Activated CD4-positive, alpha-beta T cell treated with anti-CD3 and anti-CD28 coated beads, Interleukin-2, amount 10 ng/mL, durations not matched to agents 24 days and 14 days (primary cell): ENCODE measurements at regions not wholly inside any gene's neighbourhood (a gene's known extent, or its start where the extent isn't known, plus 50 kb on each side); places are given as distances from the start of the nearest gene placed in this dataset.

Source experiments
- DNase-seq: peaks from one replicate; pipeline ENCODE4 v3.0.0; 2022
- H3K27ac Mint-ChIP-seq: one replicate; pipeline ENCODE4 v1.8.0; 2022; ENCODE audit warnings: mild to moderate bottlenecking, mixed read lengths
- H3K27me3 Mint-ChIP-seq: one replicate; pipeline ENCODE4 v1.8.0; 2022; ENCODE audit warnings: mixed read lengths
- H3K36me3 Mint-ChIP-seq: one replicate; pipeline ENCODE4 v1.8.0; 2022; ENCODE audit warnings: low read depth, mild to moderate bottlenecking, mixed read lengths
- H3K4me1 Mint-ChIP-seq: one replicate; pipeline ENCODE4 v1.8.0; 2021; ENCODE audit warnings: mixed read lengths
- H3K4me3 Mint-ChIP-seq: one replicate; pipeline ENCODE4 v1.8.0; 2022; ENCODE audit warnings: mild to moderate bottlenecking, moderate library complexity, mixed read lengths
- H3K9me3 Mint-ChIP-seq: one replicate; pipeline ENCODE4 v1.8.0; 2021; ENCODE audit warnings: mixed read lengths
- intact Hi-C: fragments of 100-400 bp; cut with micrococcal nuclease; formaldehyde crosslinking; loops from one replicate; pipeline ENCODE4 v1.15.1; 2023

- Mint-ChIP-seq H3K9me3 (peaks cover 7% of the 10 kb centered on the region), H3K4me3 (no peak overlapping the region)
- no peak for DNase-seq
Measured at GRCh38 chr5:33037076-33037475, 326.0 kb downstream of the NPR3 start.

GRCh38 chr5:33041586-33041985, 330.5 kb downstream of the NPR3 start:
- peaks cover 7% of the 10 kb centered on the region for H3K9me3 Mint-ChIP-seq
- H3K4me3 Mint-ChIP-seq, result no peak overlapping the region
- no peaks in the 10 kb centered on the region for H3K4me1 Mint-ChIP-seq
- intact Hi-C loops, result no loop called here
- H3K27me3 Mint-ChIP-seq, result no peaks in the 10 kb centered on the region
- no peak overlapping the region for H3K27ac Mint-ChIP-seq
- no peak for DNase-seq
- no peaks in the 10 kb centered on the region for H3K36me3 Mint-ChIP-seq

More at GRCh38 chr5:33037076-33037475, 326.0 kb downstream of the NPR3 start:
- Mint-ChIP-seq H3K27me3 (no peaks in the 10 kb centered on the region), H3K27ac (no peak overlapping the region), H3K36me3 (no peaks in the 10 kb centered on the region), H3K4me1 (no peaks in the 10 kb centered on the region)
- intact Hi-C loops, result no loop called here

- intact Hi-C loops, result no loop called here
- H3K4me3 Mint-ChIP-seq, result no peak overlapping the region
Measured at GRCh38 chr5:33043343-33043997, 332.3 kb downstream of the NPR3 start.

GRCh38 chr5:33046091-33046490, 335.0 kb downstream of the NPR3 start:
- no peak overlapping the region for H3K4me3 Mint-ChIP-seq
- H3K9me3 Mint-ChIP-seq, result peaks cover 4% of the 10 kb centered on the region
- DNase-seq, result no peak
- H3K27me3 Mint-ChIP-seq, result no peaks in the 10 kb centered on the region
- intact Hi-C loops, result no loop called here
- H3K4me1 Mint-ChIP-seq, result no peaks in the 10 kb centered on the region
- no peaks in the 10 kb centered on the region for H3K36me3 Mint-ChIP-seq
- H3K27ac Mint-ChIP-seq, result no peak overlapping the region

More at GRCh38 chr5:33043343-33043997, 332.3 kb downstream of the NPR3 start:
- no peaks in the 10 kb centered on the region for H3K27me3 Mint-ChIP-seq
- peaks cover 7% of the 10 kb centered on the region for H3K9me3 Mint-ChIP-seq
- DNase-seq, result no peak
- no peaks in the 10 kb centered on the region for H3K36me3 Mint-ChIP-seq
- H3K4me1 Mint-ChIP-seq, result no peaks in the 10 kb centered on the region
- H3K27ac Mint-ChIP-seq, result no peak overlapping the region

- H3K4me3 Mint-ChIP-seq, result no peak overlapping the region
- H3K27ac Mint-ChIP-seq, result no peak overlapping the region
- H3K36me3 Mint-ChIP-seq, result no peaks in the 10 kb centered on the region
- DNase-seq, result no peak
- no peaks in the 10 kb centered on the region for H3K27me3 Mint-ChIP-seq
- no peaks in the 10 kb centered on the region for H3K4me1 Mint-ChIP-seq
- H3K9me3 Mint-ChIP-seq, result no peaks in the 10 kb centered on the region
- intact Hi-C loops, result no loop called here
Measured at GRCh38 chr5:33048315-33048714, 337.2 kb downstream of the NPR3 start.

GRCh38 chr5:33049298-33049697, 338.2 kb downstream of the NPR3 start:
- Mint-ChIP-seq H3K36me3 (no peaks in the 10 kb centered on the region), H3K27ac (no peak overlapping the region), H3K4me1 (no peaks in the 10 kb centered on the region), H3K27me3 (no peaks in the 10 kb centered on the region), H3K9me3 (no peaks in the 10 kb centered on the region), H3K4me3 (no peak overlapping the region)
- DNase-seq, result no peak
- intact Hi-C loops, result no loop called here

- no peak overlapping the region for H3K4me3 Mint-ChIP-seq
- no peaks in the 10 kb centered on the region for H3K27me3 Mint-ChIP-seq
- DNase-seq, result no peak
- no peaks in the 10 kb centered on the region for H3K9me3 Mint-ChIP-seq
- no peaks in the 10 kb centered on the region for H3K36me3 Mint-ChIP-seq
- H3K27ac Mint-ChIP-seq, result no peak overlapping the region
- H3K4me1 Mint-ChIP-seq, result no peaks in the 10 kb centered on the region
- intact Hi-C loops, result no loop called here
Measured at GRCh38 chr5:33049842-33050241, 338.7 kb downstream of the NPR3 start.

GRCh38 chr5:33059081-33059480, 348.0 kb downstream of the NPR3 start:
- Mint-ChIP-seq H3K27me3 (no peaks in the 10 kb centered on the region), H3K9me3 (no peaks in the 10 kb centered on the region), H3K27ac (no peak overlapping the region), H3K36me3 (no peaks in the 10 kb centered on the region), H3K4me3 (no peak overlapping the region), H3K4me1 (no peaks in the 10 kb centered on the region)
- intact Hi-C loops, result no loop called here
- no peak for DNase-seq

- DNase-seq, result no peak
- no peaks in the 10 kb centered on the region for H3K27me3 Mint-ChIP-seq
- H3K4me3 Mint-ChIP-seq, result no peak overlapping the region
- intact Hi-C loops, result no loop called here
- no peak overlapping the region for H3K27ac Mint-ChIP-seq
- no peaks in the 10 kb centered on the region for H3K36me3 Mint-ChIP-seq
- no peaks in the 10 kb centered on the region for H3K9me3 Mint-ChIP-seq
- H3K4me1 Mint-ChIP-seq, result no peaks in the 10 kb centered on the region
Measured at GRCh38 chr5:33065131-33065530, 354.0 kb downstream of the NPR3 start.

GRCh38 chr5:33067291-33067690, 356.2 kb downstream of the NPR3 start:
- H3K4me3 Mint-ChIP-seq, result no peak overlapping the region
- no peak for DNase-seq
- H3K36me3 Mint-ChIP-seq, result no peaks in the 10 kb centered on the region
- no peaks in the 10 kb centered on the region for H3K9me3 Mint-ChIP-seq
- H3K27me3 Mint-ChIP-seq, result no peaks in the 10 kb centered on the region
- no peaks in the 10 kb centered on the region for H3K4me1 Mint-ChIP-seq
- intact Hi-C loops, result no loop called here
- no peak overlapping the region for H3K27ac Mint-ChIP-seq

- Mint-ChIP-seq H3K9me3 (no peaks in the 10 kb centered on the region), H3K4me3 (no peak overlapping the region), H3K27ac (no peak overlapping the region), H3K27me3 (no peaks in the 10 kb centered on the region), H3K36me3 (no peaks in the 10 kb centered on the region), H3K4me1 (no peaks in the 10 kb centered on the region)
- intact Hi-C loops, result no loop called here
- no peak for DNase-seq
Measured at GRCh38 chr5:33068786-33069185, 357.7 kb downstream of the NPR3 start.

GRCh38 chr5:33072296-33072695, 361.2 kb downstream of the NPR3 start:
- no peak overlapping the region for H3K4me3 Mint-ChIP-seq
- intact Hi-C loops, result no loop called here
- H3K36me3 Mint-ChIP-seq, result no peaks in the 10 kb centered on the region
- DNase-seq, result no peak
- no peaks in the 10 kb centered on the region for H3K27me3 Mint-ChIP-seq
- no peaks in the 10 kb centered on the region for H3K9me3 Mint-ChIP-seq
- no peak overlapping the region for H3K27ac Mint-ChIP-seq
- H3K4me1 Mint-ChIP-seq, result no peaks in the 10 kb centered on the region

- no peaks in the 10 kb centered on the region for H3K4me1 Mint-ChIP-seq
- DNase-seq, result no peak
- no peaks in the 10 kb centered on the region for H3K36me3 Mint-ChIP-seq
- intact Hi-C loops, result no loop called here
- H3K4me3 Mint-ChIP-seq, result no peak overlapping the region
- no peaks in the 10 kb centered on the region for H3K27me3 Mint-ChIP-seq
- H3K27ac Mint-ChIP-seq, result no peak overlapping the region
- no peaks in the 10 kb centered on the region for H3K9me3 Mint-ChIP-seq
Measured at GRCh38 chr5:33072726-33073125, 361.6 kb downstream of the NPR3 start.

- no peak for DNase-seq
- intact Hi-C loops, result no loop called here
- no peaks in the 10 kb centered on the region for H3K4me1 Mint-ChIP-seq
- peaks cover 3% of the 10 kb centered on the region for H3K9me3 Mint-ChIP-seq
- no peak overlapping the region for H3K27ac Mint-ChIP-seq
- no peaks in the 10 kb centered on the region for H3K36me3 Mint-ChIP-seq
- no peaks in the 10 kb centered on the region for H3K27me3 Mint-ChIP-seq
- no peak overlapping the region for H3K4me3 Mint-ChIP-seq
Measured at GRCh38 chr5:33073881-33074327, 362.8 kb downstream of the NPR3 start.

GRCh38 chr5:33074548-33074947, 363.4 kb downstream of the NPR3 start:
- DNase-seq, result no peak
- H3K27ac Mint-ChIP-seq, result no peak overlapping the region
- no peaks in the 10 kb centered on the region for H3K36me3 Mint-ChIP-seq
- no peaks in the 10 kb centered on the region for H3K4me1 Mint-ChIP-seq
- no peaks in the 10 kb centered on the region for H3K27me3 Mint-ChIP-seq
- H3K4me3 Mint-ChIP-seq, result no peak overlapping the region
- peaks cover 3% of the 10 kb centered on the region for H3K9me3 Mint-ChIP-seq
- intact Hi-C loops, result no loop called here
